Calu3 (cell line): ENCODE measurements at regions not wholly inside any gene's neighbourhood (a gene's known extent, or its start where the extent isn't known, plus 50 kb on each side); places are given as distances from the start of the nearest gene placed in this dataset.

ENCODE experiments used
- BruUV-seq: library from RNA; stranded (reverse); fragments of 400-500 nt; replicated peaks from 2 replicates; lab custom pipeline; 2021; lab: Mats Ljungman, UMichigan
- CTCF ChIA-PET: fragments of 300-600 bp; sonication (Branson Sonifier 250); formaldehyde crosslinking; loops from one replicate; lab custom pipeline; 2022; ENCODE audit warnings: antibody characterized with exemption; lab: Charles Lee
- DNase-seq: peaks from one replicate; pipeline ENCODE4 v3.0.0; 2022
- H3K27ac Mint-ChIP-seq: one replicate; pipeline ENCODE4 v1.8.0; 2022; ENCODE audit warnings: mixed read lengths; ENCODE audit not compliant: unreplicated experiment
- H3K27me3 Mint-ChIP-seq: one replicate; pipeline ENCODE4 v1.8.0; 2022; ENCODE audit warnings: mixed read lengths; ENCODE audit not compliant: unreplicated experiment
- H3K36me3 Mint-ChIP-seq: one replicate; pipeline ENCODE4 v1.8.0; 2022; ENCODE audit warnings: mild to moderate bottlenecking, moderate library complexity, mixed read lengths; ENCODE audit not compliant: insufficient read depth, unreplicated experiment
- H3K4me1 Mint-ChIP-seq: one replicate; pipeline ENCODE4 v1.8.0; 2022; ENCODE audit warnings: mild to moderate bottlenecking, low read depth, mixed read lengths; ENCODE audit not compliant: unreplicated experiment
- H3K4me3 Mint-ChIP-seq: one replicate; pipeline ENCODE4 v1.8.0; 2022; ENCODE audit warnings: mild to moderate bottlenecking, low read depth, moderate library complexity, mixed read lengths; ENCODE audit not compliant: unreplicated experiment
- H3K9me3 Mint-ChIP-seq: one replicate; pipeline ENCODE4 v1.8.0; 2022; ENCODE audit warnings: low read depth, mixed read lengths; ENCODE audit not compliant: unreplicated experiment
- CTCF ChIP-seq: fragments of 200-600 bp; IDR thresholded peaks from one replicate; pipeline ENCODE4 v1.8.0; 2022; ENCODE audit warnings: antibody characterized with exemption; ENCODE audit not compliant: unreplicated experiment
- intact Hi-C: fragments of 100-400 bp; cut with micrococcal nuclease; formaldehyde crosslinking; loops from one replicate; pipeline ENCODE4 v1.10.0; 2022; ENCODE audit not compliant: unreplicated experiment

DNA sequence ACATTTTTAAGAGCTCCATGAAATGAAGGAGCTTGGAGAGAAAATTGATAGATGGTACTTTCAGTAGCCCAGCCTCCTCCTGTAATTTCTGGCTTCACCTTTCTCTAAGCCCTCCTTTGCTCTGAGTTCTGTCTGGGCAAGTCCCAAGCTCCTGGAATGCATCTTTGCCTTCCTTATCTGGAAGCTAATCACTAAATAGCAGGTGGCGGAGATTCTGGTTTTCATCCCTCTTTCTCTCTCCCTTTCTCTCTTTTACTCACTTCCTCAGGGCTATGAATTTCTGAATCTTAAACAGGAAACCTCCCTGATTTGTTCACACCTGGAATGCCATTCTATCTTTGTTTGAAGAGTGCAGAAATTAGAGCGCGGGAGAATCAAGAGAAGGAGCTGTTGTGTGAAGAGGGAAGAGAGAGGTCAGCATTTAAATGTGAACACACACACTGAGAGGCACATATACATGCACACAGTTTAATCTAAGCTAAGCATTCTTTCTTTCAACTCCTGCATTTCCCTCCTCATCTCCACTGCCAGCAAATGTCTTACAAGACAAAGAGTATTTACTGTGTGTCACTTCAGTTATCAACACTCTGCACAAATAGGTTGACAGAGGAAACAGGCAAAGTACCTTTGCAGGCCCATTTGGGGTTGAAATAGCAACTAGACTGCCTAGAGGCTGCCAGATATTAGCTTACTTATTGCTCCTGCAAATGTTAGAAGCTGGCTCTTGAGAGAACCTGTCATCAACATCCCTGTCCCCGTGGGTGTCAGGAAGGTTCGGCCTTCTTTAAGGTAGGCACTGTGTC, 199.4 kb upstream of the CAMK1G start:
- no TSS peak for BruUV-seq
- TF ChIP-seq CTCF: no peak
- Mint-ChIP-seq H3K27me3 (no peaks in the 10 kb centered on the region), H3K4me1 (peaks cover 42% of the 10 kb centered on the region), H3K27ac (no peak overlapping the region), H3K4me3 (no peak overlapping the region), H3K36me3 (peaks cover 5% of the 10 kb centered on the region), H3K9me3 (peaks cover 3% of the 10 kb centered on the region)
- intact Hi-C loops: no loop called here
- no peak for DNase-seq
- CTCF ChIA-PET: interaction anchor here (1.2 kb wide), 1 partner anchor 8 kb away, joined by 3 read pairs; no protein-coding TSS in a partner anchor

GRCh38 chr1:209384710-209385550, 198.6 kb upstream of the CAMK1G start:
- peaks cover 10% of the 10 kb centered on the region for H3K36me3 Mint-ChIP-seq
- H3K4me3 Mint-ChIP-seq: no peak overlapping the region
- TF ChIP-seq CTCF: no peak
- BruUV-seq: no TSS peak
- peaks cover 50% of the 10 kb centered on the region for H3K4me1 Mint-ChIP-seq
- intact Hi-C loops: no loop called here
- no peaks in the 10 kb centered on the region for H3K27me3 Mint-ChIP-seq
- CTCF ChIA-PET: interaction anchor here (1.2 kb wide), 1 partner anchor 9 kb away, joined by 3 read pairs; no protein-coding TSS in a partner anchor
- DNase-seq: no peak
- no peak overlapping the region for H3K27ac Mint-ChIP-seq
- peaks cover 8% of the 10 kb centered on the region for H3K9me3 Mint-ChIP-seq

GRCh38 chr1:209386156-209386555, 197.4 kb upstream of the CAMK1G start:
- H3K4me3 Mint-ChIP-seq: no peak overlapping the region
- H3K4me1 Mint-ChIP-seq: peaks cover 50% of the 10 kb centered on the region
- peaks cover 10% of the 10 kb centered on the region for H3K36me3 Mint-ChIP-seq
- H3K27ac Mint-ChIP-seq: no peak overlapping the region
- H3K27me3 Mint-ChIP-seq: no peaks in the 10 kb centered on the region
- BruUV-seq: no TSS peak
- intact Hi-C loops: no loop called here
- no peak for DNase-seq
- CTCF ChIA-PET: interaction anchor here (0.6 kb wide), 1 partner anchor 43 kb away, joined by 5 read pairs; no protein-coding TSS in a partner anchor
- peaks cover 8% of the 10 kb centered on the region for H3K9me3 Mint-ChIP-seq
- no peak for TF ChIP-seq CTCF

DNA sequence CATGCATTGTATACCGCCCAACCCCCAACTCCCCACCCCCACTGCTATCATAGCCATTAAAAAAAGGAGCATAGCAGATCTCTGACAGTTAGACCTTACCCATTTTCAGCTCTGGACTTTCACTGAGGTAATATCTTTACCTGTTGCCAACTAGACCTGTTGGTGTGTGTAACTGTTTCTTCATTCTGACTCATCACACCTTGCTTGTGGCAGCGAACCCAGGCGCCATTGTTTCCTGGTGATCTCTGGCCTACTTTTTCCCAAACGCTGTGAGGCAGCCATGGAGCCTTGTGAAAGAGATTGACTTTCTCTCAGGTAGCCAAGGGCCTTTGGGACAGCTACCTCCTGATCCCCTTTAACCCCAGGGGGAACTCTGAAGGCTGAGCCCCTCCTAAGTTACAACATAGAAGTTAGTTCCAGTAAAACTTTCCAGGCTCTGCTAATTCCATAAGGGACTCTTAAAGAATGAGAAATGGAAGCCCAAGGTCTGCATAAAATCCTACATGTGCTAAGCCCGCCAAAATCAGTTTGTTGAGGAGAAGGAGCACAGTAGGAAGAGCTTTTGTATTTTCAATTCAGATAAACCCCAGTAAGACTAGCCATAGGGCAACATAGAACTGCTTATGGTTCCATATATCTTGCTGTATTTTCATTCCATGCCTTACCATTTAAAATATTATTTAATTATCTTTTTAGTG, 196.1 kb upstream of the CAMK1G start:
- DNase-seq: peak; percentile 52
- peak overlapping the region; percentile 31 for H3K27ac Mint-ChIP-seq
- CTCF ChIA-PET: interaction anchor here (0.6 to 1.3 kb wide), 5 partner anchors 9 to 76 kb away, joined by 3 to 7 read pairs (median 3); no protein-coding TSS in a partner anchor
- no peak overlapping the region for H3K4me3 Mint-ChIP-seq
- TF ChIP-seq CTCF: no peak
- H3K27me3 Mint-ChIP-seq: no peaks in the 10 kb centered on the region
- peaks cover 10% of the 10 kb centered on the region for H3K36me3 Mint-ChIP-seq
- peaks cover 8% of the 10 kb centered on the region for H3K9me3 Mint-ChIP-seq
- H3K4me1 Mint-ChIP-seq: peaks cover 50% of the 10 kb centered on the region
- no TSS peak for BruUV-seq
- intact Hi-C loops: no loop called here
